Glutamatergic neuron (in vitro differentiated cells): ENCODE measurements at regions not wholly inside any gene's neighbourhood (a gene's known extent, or its start where the extent isn't known, plus 50 kb on each side); places are given as distances from the start of the nearest gene placed in this dataset.

Source experiments
- DNase-seq: peaks from one replicate; pipeline ENCODE4 v3.0.0; 2022
- H3K27ac Mint-ChIP-seq: one replicate; pipeline ENCODE4 v1.8.0; 2020; ENCODE audit warnings: mild to moderate bottlenecking, mixed read lengths, inconsistent platforms; ENCODE audit not compliant: unreplicated experiment
- H3K27me3 Mint-ChIP-seq: one replicate; pipeline ENCODE4 v1.8.0; 2020; ENCODE audit warnings: mild to moderate bottlenecking, moderate library complexity, mixed read lengths, inconsistent platforms; ENCODE audit not compliant: unreplicated experiment
- H3K36me3 Mint-ChIP-seq: one replicate; pipeline ENCODE4 v1.8.0; 2020; ENCODE audit warnings: mild to moderate bottlenecking, mixed read lengths, inconsistent platforms; ENCODE audit not compliant: unreplicated experiment
- H3K4me1 Mint-ChIP-seq: one replicate; pipeline ENCODE4 v1.8.0; 2020; ENCODE audit warnings: mild to moderate bottlenecking, low read depth, mixed read lengths, inconsistent platforms; ENCODE audit not compliant: unreplicated experiment
- H3K4me3 Mint-ChIP-seq: one replicate; pipeline ENCODE4 v1.8.0; 2020; ENCODE audit warnings: mild to moderate bottlenecking, mixed read lengths, inconsistent platforms; ENCODE audit not compliant: unreplicated experiment
- H3K9me3 Mint-ChIP-seq: one replicate; pipeline ENCODE4 v1.8.0; 2020; ENCODE audit warnings: mild to moderate bottlenecking, moderate library complexity, mixed read lengths, inconsistent platforms; ENCODE audit not compliant: unreplicated experiment
- CTCF ChIP-seq: fragments of 200-600 bp; sonication (generic); IDR thresholded peaks from one replicate; pipeline ENCODE4 v1.5.0; 2021; ENCODE audit not compliant: partially characterized antibody, unreplicated experiment

GRCh38 chr6:93555292-93555691 lies 135.9 kb upstream of the EPHA7 start:
- Mint-ChIP-seq H3K36me3 (no peaks in the 10 kb centered on the region), H3K9me3 (no peaks in the 10 kb centered on the region), H3K4me3 (no peak overlapping the region), H3K27ac (no peak overlapping the region), H3K27me3 (no peaks in the 10 kb centered on the region), H3K4me1 (peaks cover 2% of the 10 kb centered on the region)
- no peak for TF ChIP-seq CTCF
- DNase-seq: no peak

GRCh38 chr6:93554018-93554417 lies 134.7 kb upstream of the EPHA7 start:
- Mint-ChIP-seq H3K27me3 (no peaks in the 10 kb centered on the region), H3K4me1 (no peaks in the 10 kb centered on the region), H3K4me3 (no peak overlapping the region), H3K36me3 (no peaks in the 10 kb centered on the region), H3K9me3 (no peaks in the 10 kb centered on the region), H3K27ac (no peak overlapping the region)
- TF ChIP-seq CTCF: no peak
- DNase-seq: no peak

- no peak for TF ChIP-seq CTCF
- Mint-ChIP-seq H3K4me3 (no peak overlapping the region), H3K4me1 (no peaks in the 10 kb centered on the region), H3K36me3 (no peaks in the 10 kb centered on the region), H3K27ac (no peak overlapping the region), H3K9me3 (peaks cover 1% of the 10 kb centered on the region), H3K27me3 (no peaks in the 10 kb centered on the region)
- no peak for DNase-seq
Observed at GRCh38 chr6:93550551-93551276, 131.4 kb upstream of the EPHA7 start.

- peaks cover 1% of the 10 kb centered on the region for H3K9me3 Mint-ChIP-seq
- no peak for DNase-seq
- no peak overlapping the region for H3K27ac Mint-ChIP-seq
- H3K36me3 Mint-ChIP-seq: no peaks in the 10 kb centered on the region
- no peak for TF ChIP-seq CTCF
- H3K4me3 Mint-ChIP-seq: no peak overlapping the region
- H3K27me3 Mint-ChIP-seq: no peaks in the 10 kb centered on the region
- no peaks in the 10 kb centered on the region for H3K4me1 Mint-ChIP-seq
Observed at GRCh38 chr6:93549868-93550267, 130.5 kb upstream of the EPHA7 start.

- DNase-seq: no peak
- no peaks in the 10 kb centered on the region for H3K9me3 Mint-ChIP-seq
Observed at GRCh38 chr6:93524671-93525451, 105.5 kb upstream of the EPHA7 start.

More at GRCh38 chr6:93524671-93525451, 105.5 kb upstream of the EPHA7 start:
- Mint-ChIP-seq H3K27ac (no peak overlapping the region), H3K36me3 (no peaks in the 10 kb centered on the region), H3K4me1 (no peaks in the 10 kb centered on the region), H3K27me3 (no peaks in the 10 kb centered on the region), H3K4me3 (no peak overlapping the region)
- no peak for TF ChIP-seq CTCF
